ENCODE measurements at regions not wholly inside any gene's neighbourhood (a gene's known extent, or its start where the extent isn't known, plus 50 kb on each side); places are given as distances from the start of the nearest gene placed in this dataset.

DNA sequence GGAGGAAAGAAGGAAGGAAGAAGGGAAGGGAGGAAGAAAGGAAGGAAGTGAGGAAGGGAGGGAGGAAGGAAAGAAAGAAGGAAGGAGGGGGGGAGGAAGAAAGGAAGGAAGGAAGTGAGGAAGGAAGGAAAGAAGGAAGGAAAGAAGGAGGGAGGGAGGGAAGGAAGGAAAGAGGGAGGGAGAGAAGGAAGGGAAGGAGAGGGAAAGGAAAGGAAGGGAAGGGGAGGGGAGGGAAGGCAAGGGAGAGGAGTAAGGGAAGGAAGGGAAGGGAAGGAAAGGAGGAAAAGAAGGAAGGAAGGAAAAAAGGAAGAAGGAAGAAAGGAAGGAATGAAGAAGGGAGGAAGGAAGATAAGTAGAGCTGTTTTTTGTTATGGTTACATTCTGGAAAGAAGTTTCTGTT lies 141.2 kb downstream of the LRRC3B start:
- H3K4me1 ChIP-seq, result no peaks in the 10 kb centered on the region
- no peaks in the 10 kb centered on the region for H3K27me3 ChIP-seq
- ATAC-seq, result no peak
- no peaks in the 10 kb centered on the region for H3K36me3 ChIP-seq
- intact Hi-C loops (cut with DNase I), result no loop called here
- DNase-seq, result no peak
- TF ChIP-seq POLR2A (IDR thresholded peaks at IDR 0.05), result no peak
- TF ChIP-seq, protein P1, sequence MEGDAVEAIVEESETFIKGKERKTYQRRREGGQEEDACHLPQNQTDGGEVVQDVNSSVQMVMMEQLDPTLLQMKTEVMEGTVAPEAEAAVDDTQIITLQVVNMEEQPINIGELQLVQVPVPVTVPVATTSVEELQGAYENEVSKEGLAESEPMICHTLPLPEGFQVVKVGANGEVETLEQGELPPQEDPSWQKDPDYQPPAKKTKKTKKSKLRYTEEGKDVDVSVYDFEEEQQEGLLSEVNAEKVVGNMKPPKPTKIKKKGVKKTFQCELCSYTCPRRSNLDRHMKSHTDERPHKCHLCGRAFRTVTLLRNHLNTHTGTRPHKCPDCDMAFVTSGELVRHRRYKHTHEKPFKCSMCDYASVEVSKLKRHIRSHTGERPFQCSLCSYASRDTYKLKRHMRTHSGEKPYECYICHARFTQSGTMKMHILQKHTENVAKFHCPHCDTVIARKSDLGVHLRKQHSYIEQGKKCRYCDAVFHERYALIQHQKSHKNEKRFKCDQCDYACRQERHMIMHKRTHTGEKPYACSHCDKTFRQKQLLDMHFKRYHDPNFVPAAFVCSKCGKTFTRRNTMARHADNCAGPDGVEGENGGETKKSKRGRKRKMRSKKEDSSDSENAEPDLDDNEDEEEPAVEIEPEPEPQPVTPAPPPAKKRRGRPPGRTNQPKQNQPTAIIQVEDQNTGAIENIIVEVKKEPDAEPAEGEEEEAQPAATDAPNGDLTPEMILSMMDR (IDR thresholded peaks at IDR 0.05), result no peak
- H3K9me3 ChIP-seq, result no peaks in the 10 kb centered on the region
- no peak overlapping the region for H3K4me3 ChIP-seq
- no peak overlapping the region for H3K27ac ChIP-seq

DNA sequence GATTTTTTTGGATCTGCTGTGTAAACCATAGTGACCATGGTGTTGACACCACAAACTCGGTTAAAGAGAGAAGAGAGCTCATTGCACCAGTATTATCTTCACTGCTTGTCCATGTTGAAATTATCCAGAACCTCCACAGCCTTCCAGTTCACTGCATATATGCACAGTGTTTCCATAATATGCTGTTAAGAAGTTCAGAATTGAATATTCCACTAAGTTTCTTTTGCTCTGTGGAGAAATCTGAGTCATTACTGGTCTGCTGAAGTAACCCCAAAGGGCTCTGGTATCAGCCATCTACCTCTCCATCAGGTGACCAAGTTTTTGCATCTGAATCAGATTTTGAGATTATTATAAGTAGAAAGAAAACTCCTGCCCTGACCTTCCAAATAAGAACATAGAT lies 143.5 kb downstream of the LRRC3B start:
- no peak for DNase-seq
- no peaks in the 10 kb centered on the region for H3K9me3 ChIP-seq
- no peaks in the 10 kb centered on the region for H3K36me3 ChIP-seq
- 31% methylated on average over 1 of the region's 1 CpG for WGBS (ENCODE audit: insufficient coverage, low coverage, low lambda C conversion rate, missing lambda C conversion rate)
- H3K27ac ChIP-seq, result no peak overlapping the region
- no peak for TF ChIP-seq POLR2A (IDR thresholded peaks at IDR 0.05)
- TF ChIP-seq, protein P1 (IDR thresholded peaks at IDR 0.05), result no peak
- ATAC-seq, result no peak
- H3K4me1 ChIP-seq, result no peaks in the 10 kb centered on the region
- intact Hi-C loops (cut with DNase I), result no loop called here
- no peaks in the 10 kb centered on the region for H3K27me3 ChIP-seq
- no peak overlapping the region for H3K4me3 ChIP-seq

DNA sequence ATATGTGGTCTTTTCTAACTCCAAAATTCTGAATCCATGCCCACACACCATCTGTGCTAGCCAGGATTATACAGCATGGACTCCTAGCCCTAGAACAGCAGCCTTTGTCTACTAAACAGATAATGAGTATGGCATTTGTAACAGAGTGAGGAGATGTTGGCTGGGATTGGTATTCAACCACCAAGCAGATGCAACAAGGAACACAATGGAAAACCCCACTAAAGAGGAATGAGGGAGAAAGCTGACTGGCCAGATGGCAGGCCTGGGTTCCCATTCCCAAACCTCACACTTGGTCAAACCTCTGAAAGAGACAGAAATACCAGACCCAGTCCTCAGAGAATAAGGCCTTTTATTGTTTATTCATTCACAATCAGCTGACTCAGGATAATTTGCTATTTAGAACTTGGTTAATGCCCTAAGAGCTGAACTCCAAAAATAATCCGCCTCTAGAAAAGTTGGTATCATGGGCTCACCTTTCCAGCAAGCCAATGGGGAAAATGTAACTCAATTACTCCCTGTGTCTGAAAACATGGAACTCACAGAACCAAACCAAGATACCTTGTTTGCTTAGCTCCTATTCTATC lies 145.6 kb downstream of the LRRC3B start:
- Histone ChIP-seq H3K9me3 (no peaks in the 10 kb centered on the region), H3K27me3 (no peaks in the 10 kb centered on the region), H3K27ac (no peak overlapping the region), H3K36me3 (no peaks in the 10 kb centered on the region), H3K4me1 (no peaks in the 10 kb centered on the region), H3K4me3 (no peak overlapping the region)
- no peak for DNase-seq
- ATAC-seq, result no peak
- TF ChIP-seq, protein P1 (IDR thresholded peaks at IDR 0.05), result no peak
- no peak for TF ChIP-seq POLR2A (IDR thresholded peaks at IDR 0.05)
- WGBS (ENCODE audit: insufficient coverage, low coverage, low lambda C conversion rate, missing lambda C conversion rate), result 67% methylated on average over 1 of the region's 1 CpG
- intact Hi-C loops (cut with DNase I), result no loop called here

DNA sequence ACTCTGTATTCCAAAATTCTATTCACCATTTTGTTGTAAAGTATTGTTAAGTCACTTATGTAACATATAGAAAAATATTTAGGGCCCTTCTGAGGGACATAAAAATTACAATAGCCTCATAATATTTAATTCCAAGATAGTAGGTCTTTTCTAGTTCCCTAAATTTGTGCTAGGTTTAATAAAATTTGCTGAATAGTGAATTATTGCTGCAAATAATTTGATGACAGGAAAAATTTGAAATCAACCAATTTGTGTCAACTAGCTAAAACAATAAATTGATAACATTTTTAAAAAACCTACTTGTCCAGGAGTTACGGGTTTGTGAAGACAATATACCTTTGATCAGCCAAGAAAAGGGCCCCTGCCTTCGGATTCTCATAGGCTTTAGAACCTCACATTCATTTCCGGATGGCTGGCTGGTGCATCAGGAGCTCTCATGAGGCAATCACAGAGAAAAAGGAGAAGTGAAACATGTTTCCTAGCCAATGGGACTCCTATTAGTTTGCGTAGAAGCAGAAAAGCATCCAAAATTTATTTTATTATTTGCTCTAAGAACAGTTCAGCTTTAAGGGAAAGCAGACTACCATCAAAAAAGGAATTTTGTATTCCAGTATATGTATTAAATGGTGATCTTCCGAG lies 177.2 kb downstream of the LRRC3B start:
- no peak for TF ChIP-seq POLR2A (IDR thresholded peaks at IDR 0.05)
- TF ChIP-seq, protein P1 (IDR thresholded peaks at IDR 0.05), result no peak
- Histone ChIP-seq H3K27ac (no peak overlapping the region), H3K36me3 (no peaks in the 10 kb centered on the region), H3K9me3 (no peaks in the 10 kb centered on the region), H3K4me3 (no peak overlapping the region), H3K27me3 (no peaks in the 10 kb centered on the region), H3K4me1 (no peaks in the 10 kb centered on the region)
- WGBS (ENCODE audit: insufficient coverage, low coverage, low lambda C conversion rate, missing lambda C conversion rate), result 44% methylated on average over 5 of the region's 5 CpGs
- intact Hi-C loops (cut with DNase I), result no loop called here
- ATAC-seq (no peak), DNase-seq (no peak)
